ENCODE measurements at regions not wholly inside any gene's neighbourhood (a gene's known extent, or its start where the extent isn't known, plus 50 kb on each side); places are given as distances from the start of the nearest gene placed in this dataset.

DNA sequence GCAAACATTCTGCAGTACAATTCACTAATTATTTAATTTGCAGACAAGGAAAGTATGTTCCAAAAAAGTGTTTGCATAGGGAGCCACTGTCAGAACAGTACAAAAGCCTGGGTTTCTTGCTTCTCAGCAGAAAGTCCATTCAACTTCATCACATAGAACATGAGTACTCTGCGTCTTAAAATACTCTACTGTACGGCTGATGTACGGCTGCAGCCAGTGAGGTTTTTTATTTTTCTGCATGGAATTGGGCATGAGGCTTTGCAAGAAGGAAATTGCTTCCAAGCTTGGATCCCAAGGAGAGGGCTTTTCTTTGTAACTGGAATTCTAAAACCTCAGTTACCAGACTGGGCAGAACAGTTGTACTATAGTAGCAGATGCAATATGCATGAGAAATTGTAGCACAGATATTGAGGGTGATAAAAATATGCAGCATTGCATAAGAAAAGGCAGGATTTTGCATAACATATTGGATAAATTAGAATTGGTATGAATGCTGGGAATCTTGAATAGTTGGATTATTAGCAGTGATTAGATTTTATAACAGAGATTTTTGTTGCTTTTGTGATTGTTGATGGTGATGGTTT is 178.1 kb upstream of the CDH9 start:
- TF ChIP-seq, protein P1, sequence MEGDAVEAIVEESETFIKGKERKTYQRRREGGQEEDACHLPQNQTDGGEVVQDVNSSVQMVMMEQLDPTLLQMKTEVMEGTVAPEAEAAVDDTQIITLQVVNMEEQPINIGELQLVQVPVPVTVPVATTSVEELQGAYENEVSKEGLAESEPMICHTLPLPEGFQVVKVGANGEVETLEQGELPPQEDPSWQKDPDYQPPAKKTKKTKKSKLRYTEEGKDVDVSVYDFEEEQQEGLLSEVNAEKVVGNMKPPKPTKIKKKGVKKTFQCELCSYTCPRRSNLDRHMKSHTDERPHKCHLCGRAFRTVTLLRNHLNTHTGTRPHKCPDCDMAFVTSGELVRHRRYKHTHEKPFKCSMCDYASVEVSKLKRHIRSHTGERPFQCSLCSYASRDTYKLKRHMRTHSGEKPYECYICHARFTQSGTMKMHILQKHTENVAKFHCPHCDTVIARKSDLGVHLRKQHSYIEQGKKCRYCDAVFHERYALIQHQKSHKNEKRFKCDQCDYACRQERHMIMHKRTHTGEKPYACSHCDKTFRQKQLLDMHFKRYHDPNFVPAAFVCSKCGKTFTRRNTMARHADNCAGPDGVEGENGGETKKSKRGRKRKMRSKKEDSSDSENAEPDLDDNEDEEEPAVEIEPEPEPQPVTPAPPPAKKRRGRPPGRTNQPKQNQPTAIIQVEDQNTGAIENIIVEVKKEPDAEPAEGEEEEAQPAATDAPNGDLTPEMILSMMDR (IDR thresholded peaks at IDR 0.05): no peak

DNA sequence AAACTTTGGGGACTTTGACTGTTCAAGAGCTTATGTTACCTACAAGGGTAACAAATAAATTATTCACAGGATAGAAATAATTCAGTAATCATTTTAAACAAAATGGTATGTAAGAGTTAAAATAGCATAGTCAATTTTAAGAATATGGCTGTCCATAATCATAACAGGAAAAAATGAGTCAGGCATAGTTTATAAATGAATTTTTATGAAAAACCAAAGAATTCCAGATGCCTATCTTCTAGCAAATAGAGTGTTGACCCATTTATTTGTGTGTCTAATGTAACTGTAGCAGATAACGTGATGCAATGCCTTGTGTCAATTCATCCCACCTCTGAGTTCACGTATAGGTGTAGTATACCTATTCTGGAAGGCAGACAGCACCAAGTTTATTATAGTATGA is 169.7 kb upstream of the CDH9 start:
- TF ChIP-seq, protein P1 (IDR thresholded peaks at IDR 0.05): no peak

DNA sequence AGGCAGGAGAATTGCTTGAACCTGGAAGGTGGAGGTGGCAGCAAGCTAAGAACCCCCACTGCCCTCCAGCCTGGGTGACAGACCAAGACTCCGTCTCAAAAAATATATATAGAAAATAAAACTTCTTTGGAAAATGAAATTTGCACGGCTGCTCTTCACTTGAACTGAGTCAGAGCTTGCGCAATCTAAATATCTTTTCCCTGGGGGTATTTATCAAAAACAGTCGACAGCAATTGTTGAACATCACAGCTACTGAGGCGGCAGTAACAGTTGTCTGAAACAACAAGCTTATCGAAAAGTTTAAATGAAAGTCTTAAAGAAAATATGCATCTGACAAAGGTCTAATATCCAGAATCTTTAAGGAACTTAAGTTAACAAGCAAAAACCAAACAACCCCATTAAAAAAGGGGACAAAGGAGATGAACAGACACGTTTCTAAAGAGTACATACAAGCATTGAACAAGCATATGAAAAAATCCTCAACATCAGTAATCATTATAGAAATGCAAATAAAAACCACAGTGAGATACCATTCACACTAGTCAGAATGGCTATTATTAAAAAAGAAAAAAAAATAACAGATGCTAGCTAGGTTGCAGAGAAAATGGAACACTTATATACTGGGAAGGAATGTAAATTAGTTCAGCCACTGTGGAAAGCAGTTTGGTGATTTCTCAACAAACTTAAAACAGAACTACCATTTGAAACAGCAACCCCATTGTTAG is 153.6 kb upstream of the CDH9 start:
- TF ChIP-seq, protein P1 (IDR thresholded peaks at IDR 0.05): no peak

DNA sequence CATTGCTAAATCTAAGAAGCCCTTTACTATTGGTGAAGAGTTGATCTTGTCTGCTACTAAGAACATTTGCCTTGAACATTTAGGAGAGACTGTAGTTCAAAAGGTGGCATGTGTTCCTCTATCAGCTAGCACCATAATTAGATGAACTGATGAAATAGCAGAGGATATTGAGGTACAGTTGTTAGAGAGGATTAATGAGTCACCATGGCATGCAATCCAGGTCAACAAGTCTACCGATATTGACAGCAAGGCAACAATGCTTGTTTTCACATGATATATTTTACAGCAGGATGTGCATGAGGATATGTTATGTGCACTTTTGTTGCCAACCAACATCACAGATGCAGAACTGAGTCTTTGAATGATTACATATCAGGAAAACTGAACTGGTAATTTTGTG is 134.3 kb upstream of the CDH9 start:
- TF ChIP-seq, protein P1 (IDR thresholded peaks at IDR 0.05): no peak

DNA sequence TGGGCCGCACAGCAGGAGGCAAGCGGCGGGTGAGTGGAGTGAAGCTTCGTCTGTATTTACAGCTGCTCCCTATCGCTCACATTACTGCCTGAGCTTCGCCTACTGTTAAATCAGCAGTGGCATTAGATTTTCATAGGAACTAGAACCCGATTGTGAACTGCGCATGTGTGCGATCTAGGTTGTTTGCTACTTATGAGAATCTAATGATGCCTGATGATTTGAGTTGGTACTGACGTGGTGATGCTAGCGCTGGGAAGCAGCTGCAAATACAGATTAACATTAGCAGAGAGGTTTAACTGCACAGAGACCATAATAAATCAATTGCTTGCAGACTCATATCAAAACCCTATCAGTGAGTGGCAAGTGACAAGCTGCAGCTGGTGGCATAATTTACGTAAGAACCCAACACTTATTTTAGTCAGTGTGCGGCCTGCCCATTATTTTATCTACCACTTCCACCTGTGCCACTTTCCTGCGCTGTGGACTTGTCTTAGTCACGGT is 133.4 kb upstream of the CDH9 start:
- TF ChIP-seq, protein P1 (IDR thresholded peaks at IDR 0.05): no peak

DNA sequence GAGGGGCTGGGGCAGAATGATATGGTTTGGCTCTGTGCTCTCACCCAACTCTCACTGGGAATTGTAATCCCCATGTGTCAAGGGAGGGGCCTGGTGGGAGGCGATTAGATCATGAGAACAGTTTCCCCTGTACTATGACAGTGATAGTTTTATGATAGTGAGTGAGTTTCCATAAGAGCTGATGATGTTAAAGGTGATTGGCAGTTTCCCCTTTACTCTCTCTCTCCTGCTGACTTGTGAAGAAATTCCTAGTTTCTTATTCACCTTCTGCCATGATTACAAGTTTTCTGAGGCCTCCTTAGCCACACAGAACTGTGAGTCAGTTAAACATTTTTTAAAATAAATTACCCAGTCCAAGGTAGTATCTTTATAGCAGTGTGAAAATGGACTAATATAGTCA is 120.4 kb upstream of the CDH9 start:
- TF ChIP-seq, protein P1 (IDR thresholded peaks at IDR 0.05): no peak

DNA sequence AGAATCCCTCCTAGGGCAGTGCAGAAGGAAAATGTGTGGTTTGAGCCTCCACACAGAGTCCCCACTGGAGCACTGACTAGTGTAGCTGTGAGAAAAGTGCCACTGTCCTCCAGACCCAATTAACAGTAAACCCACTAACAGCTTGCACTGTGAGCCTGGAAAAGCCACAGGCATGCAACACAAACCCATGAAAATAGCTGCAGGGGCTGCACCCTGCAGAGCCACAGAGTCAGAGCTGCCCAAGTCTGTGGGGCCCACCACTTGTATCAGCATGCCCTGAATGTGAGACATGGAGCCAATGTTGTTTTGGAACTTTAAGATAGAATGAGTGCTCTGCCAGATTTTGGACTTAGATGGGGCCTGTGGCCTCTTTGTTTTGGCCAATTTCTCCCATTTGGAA is 119.8 kb upstream of the CDH9 start:
- TF ChIP-seq, protein P1 (IDR thresholded peaks at IDR 0.05): no peak
